Choroid plexus epithelial cell (primary cell): ENCODE measurements at regions not wholly inside any gene's neighbourhood (a gene's known extent, or its start where the extent isn't known, plus 50 kb on each side); places are given as distances from the start of the nearest gene placed in this dataset.

Source experiments
- DNase-seq: peaks from one replicate; pipeline ENCODE4 v3.0.0-alpha.2; 2010; ENCODE audit warnings: low read depth
- H3K4me3 ChIP-seq: 2 replicates; pipeline ENCODE4 v1.5.1; 2011; ENCODE audit warnings: low read depth, mild to moderate bottlenecking, control low read depth, low read length, moderate library complexity
- TF ChIP-seq, protein P1 (sequence below): conservative IDR thresholded peaks from 2 replicates; pipeline ENCODE4 v1.5.1; 2011; ENCODE audit warnings: low read depth, mild to moderate bottlenecking, control low read depth, inconsistent platforms, low read length, moderate library complexity

DNA sequence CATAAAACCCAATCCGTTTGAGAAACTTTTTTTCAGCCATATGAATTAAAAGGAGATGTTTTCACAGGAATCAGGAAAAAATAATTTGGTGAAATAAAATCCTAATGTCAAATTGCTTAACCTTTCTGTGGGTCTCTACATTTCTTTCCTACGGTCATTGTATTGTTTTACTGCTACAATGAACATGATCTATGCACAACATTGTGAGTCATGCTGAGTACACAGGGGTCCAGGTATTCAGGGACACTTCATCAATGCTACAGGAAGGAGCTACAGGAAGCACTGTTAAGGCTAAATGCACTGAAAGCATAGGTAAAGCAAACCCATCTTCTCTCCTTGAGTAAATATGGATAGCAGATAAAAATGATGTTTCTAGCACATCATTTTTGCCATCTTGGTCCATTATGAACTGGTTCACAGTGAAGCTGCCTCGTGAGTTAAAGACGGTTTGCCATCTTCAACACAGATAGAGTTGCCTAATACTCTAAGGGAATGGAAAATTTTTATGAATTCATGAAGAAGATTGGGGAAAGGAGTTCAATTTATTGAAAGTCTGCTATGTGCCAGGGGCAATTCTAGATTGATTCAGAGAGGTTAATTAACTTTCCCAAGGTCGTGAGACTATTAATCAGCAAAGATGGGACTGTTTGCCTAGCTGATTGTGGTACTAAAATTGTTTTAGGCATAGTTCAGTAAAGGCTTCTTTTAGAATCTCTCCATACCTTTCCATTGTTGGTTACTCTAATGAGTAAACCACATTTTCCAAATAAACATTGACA is 85.5 kb downstream of the DIRAS2 start:
- TF ChIP-seq, protein P1, sequence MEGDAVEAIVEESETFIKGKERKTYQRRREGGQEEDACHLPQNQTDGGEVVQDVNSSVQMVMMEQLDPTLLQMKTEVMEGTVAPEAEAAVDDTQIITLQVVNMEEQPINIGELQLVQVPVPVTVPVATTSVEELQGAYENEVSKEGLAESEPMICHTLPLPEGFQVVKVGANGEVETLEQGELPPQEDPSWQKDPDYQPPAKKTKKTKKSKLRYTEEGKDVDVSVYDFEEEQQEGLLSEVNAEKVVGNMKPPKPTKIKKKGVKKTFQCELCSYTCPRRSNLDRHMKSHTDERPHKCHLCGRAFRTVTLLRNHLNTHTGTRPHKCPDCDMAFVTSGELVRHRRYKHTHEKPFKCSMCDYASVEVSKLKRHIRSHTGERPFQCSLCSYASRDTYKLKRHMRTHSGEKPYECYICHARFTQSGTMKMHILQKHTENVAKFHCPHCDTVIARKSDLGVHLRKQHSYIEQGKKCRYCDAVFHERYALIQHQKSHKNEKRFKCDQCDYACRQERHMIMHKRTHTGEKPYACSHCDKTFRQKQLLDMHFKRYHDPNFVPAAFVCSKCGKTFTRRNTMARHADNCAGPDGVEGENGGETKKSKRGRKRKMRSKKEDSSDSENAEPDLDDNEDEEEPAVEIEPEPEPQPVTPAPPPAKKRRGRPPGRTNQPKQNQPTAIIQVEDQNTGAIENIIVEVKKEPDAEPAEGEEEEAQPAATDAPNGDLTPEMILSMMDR: no peak
- DNase-seq: no peak
- no peak overlapping the region for H3K4me3 ChIP-seq

DNA sequence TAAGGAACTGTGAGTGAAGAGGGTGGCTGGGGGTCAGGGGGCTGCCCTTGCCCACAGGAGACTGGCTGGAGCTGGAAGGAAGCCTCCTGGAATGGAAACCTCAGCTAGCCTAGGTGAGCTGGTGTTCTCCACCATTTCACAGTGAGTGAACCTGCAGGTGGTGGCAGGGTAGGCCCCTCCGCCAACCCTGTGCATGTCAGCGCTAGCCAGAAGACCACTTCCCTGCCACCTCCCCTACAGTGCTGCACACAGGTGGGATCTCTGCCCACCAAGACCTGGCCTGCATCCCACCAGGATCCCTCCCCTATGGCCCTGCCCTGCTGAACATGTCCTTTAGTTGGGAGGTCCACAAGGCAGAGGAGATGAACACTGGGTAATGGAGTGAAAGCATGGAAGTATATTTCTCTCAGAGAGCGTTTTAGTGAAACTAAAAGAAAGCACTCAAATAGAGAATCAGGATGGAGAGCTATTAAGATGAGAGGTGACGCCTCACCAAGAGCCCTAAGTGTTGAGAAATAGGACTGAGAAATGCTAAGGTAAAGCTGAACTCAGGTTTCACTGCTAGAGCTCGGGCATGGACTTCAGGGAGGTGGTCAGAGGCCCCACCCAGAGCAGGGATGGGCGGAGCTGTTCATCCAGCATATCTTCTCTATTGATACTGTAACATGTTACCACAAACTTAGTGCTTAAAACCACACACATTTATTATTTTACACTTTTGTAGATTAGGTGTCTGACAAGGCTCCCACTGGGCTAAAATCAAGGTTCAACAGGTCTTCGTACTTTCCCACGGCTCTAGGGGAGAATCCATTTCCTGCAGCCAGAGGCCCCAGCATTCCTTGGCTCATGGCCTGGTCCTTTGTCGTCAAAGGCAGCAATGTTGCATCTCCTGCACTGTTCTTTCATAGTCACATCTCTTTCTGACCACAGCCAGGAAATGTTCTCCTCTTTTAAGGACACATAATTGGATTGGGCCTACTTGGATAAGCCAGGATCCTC is 83.2 kb downstream of the DIRAS2 start:
- peak; percentile 4 for DNase-seq
- TF ChIP-seq, protein P1: no peak
- H3K4me3 ChIP-seq: no peak overlapping the region
